Inflammatory macrophage treated with lipopolysaccharide for 1 hour (primary cell): ENCODE measurements at regions not wholly inside any gene's neighbourhood (a gene's known extent, or its start where the extent isn't known, plus 50 kb on each side); places are given as distances from the start of the nearest gene placed in this dataset.
"Not testable (repeated sequence)": the region's sequence is repeated elsewhere in the genome, so short reads cannot be mapped to it uniquely, and the experiment has no call there.

Experiments used
- DNase-seq, 2 donors: peaks; one replicate each; pipeline ENCODE4 v3.0.0-alpha.2; 2020 to 2022

- DNase-seq = peak in 1 of 2 donors; percentile 44
Observed at GRCh38 chr6:137810554-137811120, 56.4 kb upstream of the TNFAIP3 start.

- DNase-seq = peak; percentile 97 to 99
Observed at GRCh38 chr6:137811121-137811915, 55.7 kb upstream of the TNFAIP3 start.

GRCh38 chr6:137811916-137812553 is 55.0 kb upstream of the TNFAIP3 start:
- peak; percentile 87 to 91 for DNase-seq

- DNase-seq = no peak
Observed at GRCh38 chr6:137813308-137813970, 53.6 kb upstream of the TNFAIP3 start.

GRCh38 chr6:137814030-137814429 is 53.0 kb upstream of the TNFAIP3 start:
- DNase-seq = not testable (repeated sequence)

GRCh38 chr6:137815692-137816091 is 51.4 kb upstream of the TNFAIP3 start:
- peak; percentile 73 to 82 for DNase-seq

GRCh38 chr6:137816133-137816579 is 50.9 kb upstream of the TNFAIP3 start:
- DNase-seq = peak; percentile 86 to 96

- DNase-seq = no peak
Observed at GRCh38 chr6:137816688-137817618, 50.1 kb upstream of the TNFAIP3 start.
